Left ventricle myocardium inferior (tissue), 1 donor: ENCODE measurements at regions not wholly inside any gene's neighbourhood (a gene's known extent, or its start where the extent isn't known, plus 50 kb on each side); places are given as distances from the start of the nearest gene placed in this dataset.

Experiments used
- DNase-seq: peaks from one replicate; pipeline ENCODE4 v3.0.0-alpha.2; 2020
- H3K27ac ChIP-seq: fragments of 200-600 bp; replicated peaks from 2 replicates; pipeline ENCODE4 v1.8.0; 2021
- H3K27me3 ChIP-seq: fragments of 200-600 bp; 2 replicates; pipeline ENCODE4 v1.8.0; 2021; ENCODE audit warnings: low read depth
- H3K36me3 ChIP-seq: fragments of 200-600 bp; 2 replicates; pipeline ENCODE4 v1.8.0; 2021
- H3K4me1 ChIP-seq: fragments of 200-600 bp; 2 replicates; pipeline ENCODE4 v1.8.0; 2021
- H3K4me3 ChIP-seq: fragments of 200-600 bp; 2 replicates; pipeline ENCODE4 v1.8.0; 2021; ENCODE audit warnings: mild to moderate bottlenecking, moderate library complexity
- H3K9me3 ChIP-seq: fragments of 200-600 bp; replicated peaks from 2 replicates; pipeline ENCODE4 v1.8.0; 2021
- intact Hi-C: fragments of 100-400 bp; cut with micrococcal nuclease; formaldehyde crosslinking; loops from one replicate; pipeline ENCODE4 v1.11.0; 2022
- TF ChIP-seq, protein P1 (sequence below): fragments of 200-600 bp; IDR thresholded peaks from 2 replicates; pipeline ENCODE4 v1.8.0; 2021; ENCODE audit warnings: antibody characterized with exemption, mild to moderate bottlenecking, borderline replicate concordance
- donor health status: DM: no; HTN: yes; CAD: no; lungs with severe emphysema.

DNA sequence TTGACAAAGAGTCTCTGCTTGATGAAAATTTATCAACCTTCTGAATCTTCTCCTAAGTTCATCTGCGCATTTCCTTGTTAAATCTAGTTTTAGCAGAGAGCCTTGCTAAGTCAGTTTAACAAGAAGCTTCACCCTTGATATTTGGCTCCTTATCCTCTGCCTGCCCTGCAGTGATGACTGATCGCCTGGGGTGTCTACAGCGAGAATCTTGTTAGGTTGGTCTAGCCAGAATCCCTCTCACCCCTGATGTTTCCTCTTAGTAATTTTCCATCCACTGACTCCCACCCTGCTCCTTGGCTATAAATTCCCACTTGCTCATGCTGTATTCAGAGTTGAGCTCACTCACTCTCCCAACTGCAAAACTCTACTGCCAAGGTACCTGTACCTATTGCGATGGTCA is 114.1 kb downstream of the TENT5A start:
- H3K36me3 ChIP-seq, result no peaks in the 10 kb centered on the region
- TF ChIP-seq, protein P1, sequence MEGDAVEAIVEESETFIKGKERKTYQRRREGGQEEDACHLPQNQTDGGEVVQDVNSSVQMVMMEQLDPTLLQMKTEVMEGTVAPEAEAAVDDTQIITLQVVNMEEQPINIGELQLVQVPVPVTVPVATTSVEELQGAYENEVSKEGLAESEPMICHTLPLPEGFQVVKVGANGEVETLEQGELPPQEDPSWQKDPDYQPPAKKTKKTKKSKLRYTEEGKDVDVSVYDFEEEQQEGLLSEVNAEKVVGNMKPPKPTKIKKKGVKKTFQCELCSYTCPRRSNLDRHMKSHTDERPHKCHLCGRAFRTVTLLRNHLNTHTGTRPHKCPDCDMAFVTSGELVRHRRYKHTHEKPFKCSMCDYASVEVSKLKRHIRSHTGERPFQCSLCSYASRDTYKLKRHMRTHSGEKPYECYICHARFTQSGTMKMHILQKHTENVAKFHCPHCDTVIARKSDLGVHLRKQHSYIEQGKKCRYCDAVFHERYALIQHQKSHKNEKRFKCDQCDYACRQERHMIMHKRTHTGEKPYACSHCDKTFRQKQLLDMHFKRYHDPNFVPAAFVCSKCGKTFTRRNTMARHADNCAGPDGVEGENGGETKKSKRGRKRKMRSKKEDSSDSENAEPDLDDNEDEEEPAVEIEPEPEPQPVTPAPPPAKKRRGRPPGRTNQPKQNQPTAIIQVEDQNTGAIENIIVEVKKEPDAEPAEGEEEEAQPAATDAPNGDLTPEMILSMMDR, result no peak
- H3K27ac ChIP-seq, result no peak overlapping the region
- no peaks in the 10 kb centered on the region for H3K27me3 ChIP-seq
- H3K4me1 ChIP-seq, result no peaks in the 10 kb centered on the region
- H3K4me3 ChIP-seq, result no peak overlapping the region
- intact Hi-C loops, result no loop called here
- H3K9me3 ChIP-seq, result no peaks in the 10 kb centered on the region
- DNase-seq, result no peak

DNA sequence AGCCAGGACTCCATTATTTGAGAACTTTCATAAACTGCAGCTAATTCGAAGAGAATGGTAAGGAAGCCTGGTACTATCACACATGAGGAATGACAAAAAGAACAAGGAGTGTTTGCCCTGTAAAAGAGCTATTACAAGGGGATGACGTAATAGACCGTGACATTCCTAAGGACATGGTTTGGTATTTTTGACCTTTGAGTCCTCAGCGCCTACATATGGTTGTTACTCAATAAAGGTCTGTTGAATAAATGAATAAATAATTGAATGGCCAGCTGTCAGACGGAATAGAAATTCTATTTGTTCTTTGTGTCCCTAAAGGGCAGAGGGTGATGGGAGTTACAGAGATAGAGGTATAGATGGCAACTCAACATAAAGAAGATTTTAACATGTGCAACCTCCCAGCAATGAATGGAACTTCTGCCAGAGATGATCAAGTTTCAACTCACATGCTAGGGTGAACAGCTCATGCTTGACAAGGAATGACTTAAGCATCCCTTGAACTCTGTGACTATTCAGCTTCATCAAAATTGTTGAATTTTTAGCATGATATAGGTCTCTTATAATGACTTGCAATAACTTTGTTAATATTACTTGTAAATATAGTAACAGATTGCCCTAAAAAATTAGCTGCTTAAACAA is 115.4 kb downstream of the TENT5A start:
- Histone ChIP-seq H3K4me1 (no peaks in the 10 kb centered on the region), H3K36me3 (no peaks in the 10 kb centered on the region), H3K9me3 (no peaks in the 10 kb centered on the region), H3K27me3 (no peaks in the 10 kb centered on the region), H3K27ac (no peak overlapping the region), H3K4me3 (no peak overlapping the region)
- intact Hi-C loops, result no loop called here
- DNase-seq, result no peak
- TF ChIP-seq, protein P1, result no peak

DNA sequence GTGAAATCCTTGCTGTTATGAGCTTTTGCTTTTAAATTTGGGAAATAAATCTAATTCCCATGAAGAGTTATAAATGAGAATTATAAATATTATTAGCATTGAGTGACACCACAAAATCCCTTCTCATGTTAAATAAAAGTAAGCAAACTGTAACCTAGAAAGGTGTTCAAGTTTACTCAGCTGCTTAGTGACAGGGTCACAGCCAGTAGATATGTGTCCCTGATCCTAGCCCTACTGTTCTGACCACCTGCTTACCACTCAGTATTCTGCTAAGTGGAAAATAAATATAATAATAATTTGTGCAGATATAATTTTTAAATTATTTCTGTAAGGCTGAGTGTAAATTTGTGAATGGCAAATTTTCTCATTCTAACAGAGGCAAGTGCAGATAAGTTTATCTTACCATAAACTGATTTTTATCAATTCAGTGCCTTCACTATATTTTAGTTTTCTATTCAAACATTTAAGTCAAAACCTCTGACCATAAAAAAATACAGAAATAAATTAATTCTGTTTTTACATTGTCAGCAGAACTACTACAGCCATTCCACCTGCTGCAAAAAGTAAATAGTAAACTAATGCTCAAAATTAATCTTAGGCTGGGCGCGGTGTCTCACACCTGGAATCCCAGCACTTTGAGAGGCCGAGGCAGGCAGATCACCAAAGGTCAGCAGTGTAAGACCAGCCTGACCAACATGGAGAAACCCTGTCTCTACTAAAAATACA is 118.2 kb downstream of the TENT5A start:
- intact Hi-C loops, result no loop called here
- H3K27me3 ChIP-seq, result no peaks in the 10 kb centered on the region
- no peaks in the 10 kb centered on the region for H3K36me3 ChIP-seq
- no peaks in the 10 kb centered on the region for H3K4me1 ChIP-seq
- TF ChIP-seq, protein P1, result no peak
- H3K4me3 ChIP-seq, result no peak overlapping the region
- no peak for DNase-seq
- peaks cover 26% of the 10 kb centered on the region for H3K9me3 ChIP-seq
- H3K27ac ChIP-seq, result no peak overlapping the region

DNA sequence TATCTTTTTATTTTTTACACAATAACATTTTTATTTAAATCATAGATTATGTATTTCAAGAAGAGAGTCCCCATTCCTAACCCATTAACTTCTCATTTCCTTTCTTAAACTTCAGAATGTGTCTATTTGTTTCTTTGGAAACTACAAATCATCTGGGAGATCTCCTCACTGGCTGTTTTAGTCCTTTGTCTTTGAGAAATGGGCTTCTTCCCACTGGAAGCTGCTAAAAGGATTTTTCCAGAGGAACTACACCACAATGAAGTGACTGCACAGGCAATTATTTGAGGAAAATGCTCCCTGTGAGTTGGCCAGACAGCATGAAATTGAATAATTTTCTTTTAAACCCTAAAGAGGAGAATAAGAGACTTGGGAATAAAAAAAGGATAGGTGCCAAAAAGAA is 119.1 kb downstream of the TENT5A start:
- Histone ChIP-seq H3K4me3 (no peak overlapping the region), H3K27ac (no peak overlapping the region), H3K9me3 (peaks cover 34% of the 10 kb centered on the region), H3K36me3 (no peaks in the 10 kb centered on the region), H3K4me1 (no peaks in the 10 kb centered on the region), H3K27me3 (no peaks in the 10 kb centered on the region)
- intact Hi-C loops, result no loop called here
- TF ChIP-seq, protein P1, result no peak
- no peak for DNase-seq

DNA sequence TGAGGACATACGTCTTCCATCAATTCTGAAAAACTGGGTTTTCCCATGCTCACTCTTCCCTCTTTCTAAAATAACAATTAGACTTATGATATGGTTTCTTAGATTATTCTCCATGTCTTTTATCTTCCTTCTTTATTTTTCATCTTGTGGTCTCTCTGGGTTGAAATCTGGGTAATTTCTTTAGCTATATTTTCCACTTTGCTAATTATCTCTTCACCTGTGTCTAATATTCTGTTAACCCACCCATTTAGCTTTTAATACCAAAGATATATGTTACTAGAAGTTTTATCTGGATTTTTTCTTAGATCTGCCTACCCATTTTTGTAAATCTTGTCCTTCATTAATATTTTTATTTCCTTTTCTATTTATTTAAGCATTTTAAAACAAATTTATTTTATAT is 121.8 kb downstream of the TENT5A start:
- intact Hi-C loops, result no loop called here
- Histone ChIP-seq H3K27ac (no peak overlapping the region), H3K4me3 (no peak overlapping the region), H3K4me1 (no peaks in the 10 kb centered on the region), H3K27me3 (no peaks in the 10 kb centered on the region), H3K9me3 (peaks cover 34% of the 10 kb centered on the region), H3K36me3 (no peaks in the 10 kb centered on the region)
- DNase-seq, result no peak
- TF ChIP-seq, protein P1, result no peak
